HG02588 (cell line): ENCODE measurements at regions not wholly inside any gene's neighbourhood (a gene's known extent, or its start where the extent isn't known, plus 50 kb on each side); places are given as distances from the start of the nearest gene placed in this dataset.

Experiments
- ATAC-seq: cut with Tn5 transposase; IDR thresholded peaks from one replicate; pipeline ENCODE4 v1.9.1; 2021; ENCODE audit warnings: mild to moderate bottlenecking, moderate library complexity; ENCODE audit not compliant: unreplicated experiment

GRCh38 chr7:22676385-22676784, 50.6 kb upstream of the IL6 start:
- no peak for ATAC-seq

- ATAC-seq, result no peak
Observed at GRCh38 chr7:22675917-22676343, 51.1 kb upstream of the IL6 start.

- no peak for ATAC-seq
Observed at GRCh38 chr7:22675421-22675820, 51.6 kb upstream of the IL6 start.

- peak; percentile 86 for ATAC-seq
Observed at GRCh38 chr7:22672846-22673680, 53.9 kb upstream of the IL6 start.

- ATAC-seq, result no peak
Observed at GRCh38 chr7:22671177-22671879, 55.7 kb upstream of the IL6 start.

GRCh38 chr7:22670422-22670815, 56.6 kb upstream of the IL6 start:
- ATAC-seq, result no peak

- ATAC-seq, result no peak
Observed at GRCh38 chr7:22669692-22670421, 57.1 kb upstream of the IL6 start.

- no peak for ATAC-seq
Observed at GRCh38 chr7:22668971-22669401, 58.0 kb upstream of the IL6 start.

- ATAC-seq, result no peak
Observed at GRCh38 chr7:22667562-22668239, 59.3 kb upstream of the IL6 start.

GRCh38 chr7:22667187-22667561, 59.8 kb upstream of the IL6 start:
- ATAC-seq, result no peak

- no peak for ATAC-seq
Observed at GRCh38 chr7:22666732-22667131, 60.3 kb upstream of the IL6 start.

GRCh38 chr7:22665923-22666322, 61.1 kb upstream of the IL6 start:
- ATAC-seq, result no peak

GRCh38 chr7:22664988-22665798, 61.8 kb upstream of the IL6 start:
- ATAC-seq, result no peak

GRCh38 chr7:22663721-22664120, 63.3 kb upstream of the IL6 start:
- ATAC-seq, result no peak

GRCh38 chr7:22663357-22663718, 63.7 kb upstream of the IL6 start:
- no peak for ATAC-seq

GRCh38 chr7:22662556-22663356, 64.2 kb upstream of the IL6 start:
- ATAC-seq, result peak; percentile 59

GRCh38 chr7:22662036-22662435, 65.0 kb upstream of the IL6 start:
- ATAC-seq, result peak; percentile 57

- no peak for ATAC-seq
Observed at GRCh38 chr7:22660732-22661131, 66.3 kb upstream of the IL6 start.

- ATAC-seq, result no peak
Observed at GRCh38 chr7:22660293-22660692, 66.7 kb upstream of the IL6 start.
